IMR-90 (cell line): ENCODE measurements at regions not wholly inside any gene's neighbourhood (a gene's known extent, or its start where the extent isn't known, plus 50 kb on each side); places are given as distances from the start of the nearest gene placed in this dataset.

Experiments used
- ATAC-seq: fragments of 200-7000 bp; cut with Tn5 transposase; 2 replicates; pipeline ENCODE4 v1.9.1; 2020; ENCODE audit warnings: low read depth, mild to moderate bottlenecking, moderate library complexity
- BruUV-seq: library from RNA; stranded (reverse); fragments of 400-500 nt; replicated peaks from 2 replicates; lab custom pipeline; 2021; lab: Mats Ljungman, UMichigan
- CTCF ChIA-PET: fragments of 300-600 bp; formaldehyde crosslinking; extraction: SDS; loops from one replicate; lab custom pipeline; 2021; ENCODE audit warnings: antibody characterized with exemption; lab: Yijun Ruan, JAX
- POLR2A ChIA-PET: fragments of 300-600 bp; sonication (Branson Sonifier 250); formaldehyde crosslinking; loops from one replicate; lab custom pipeline; 2022; ENCODE audit warnings: antibody characterized with exemption; ENCODE audit not compliant: unreplicated experiment; lab: Charles Lee
- DNase-seq: peaks from one replicate; pipeline ENCODE4 v3.0.0; 2013
- H2AFZ ChIP-seq: replicated peaks from 2 replicates; pipeline ENCODE3; 2013; ENCODE audit warnings: low read length, mild to moderate bottlenecking; ENCODE audit not compliant: poor library complexity
- H2AK5ac ChIP-seq: 2 replicates; pipeline ENCODE4 v1.6.1; 2013; ENCODE audit warnings: low read depth, low read length, inconsistent platforms
- H2AK9ac ChIP-seq: replicated peaks from 2 replicates; pipeline ENCODE3; 2013; ENCODE audit warnings: mild to moderate bottlenecking, low read depth, low read length, moderate library complexity; ENCODE audit not compliant: poor library complexity
- H2BK120ac ChIP-seq: 2 replicates; pipeline ENCODE4 v1.6.1; 2013; ENCODE audit warnings: low read depth, low read length, inconsistent platforms
- H2BK15ac ChIP-seq: 3 replicates; pipeline ENCODE4 v1.6.1; 2013; ENCODE audit warnings: low read depth, low read length, inconsistent platforms
- H2BK20ac ChIP-seq: 2 replicates; pipeline ENCODE4 v1.6.1; 2013; ENCODE audit warnings: low read depth, mild to moderate bottlenecking, inconsistent platforms, low read length, moderate library complexity
- H2BK5ac ChIP-seq: 2 replicates; pipeline ENCODE4 v1.6.1; 2013; ENCODE audit warnings: mild to moderate bottlenecking, low read depth, low read length, inconsistent platforms; ENCODE audit not compliant: poor library complexity, severe bottlenecking
- H3K14ac ChIP-seq: replicated peaks from 2 replicates; pipeline ENCODE4 v1.6.1; 2013; ENCODE audit warnings: low read depth, low read length, inconsistent platforms
- H3K18ac ChIP-seq: 2 replicates; pipeline ENCODE4 v1.6.1; 2013; ENCODE audit warnings: low read depth, low read length, control low read depth
- H3K23ac ChIP-seq: 2 replicates; pipeline ENCODE4 v1.6.1; 2013; ENCODE audit warnings: low read depth, low read length, inconsistent platforms
- H3K27ac ChIP-seq: 2 replicates; pipeline ENCODE4 v1.5.1; 2013; ENCODE audit warnings: mild to moderate bottlenecking, control low read depth, low read length; ENCODE audit not compliant: insufficient read depth
- H3K27me3 ChIP-seq: 2 replicates; pipeline ENCODE4 v1.6.1; 2013; ENCODE audit warnings: low read length; ENCODE audit not compliant: control insufficient read depth, insufficient read depth
- H3K36me3 ChIP-seq: 2 replicates; pipeline ENCODE4 v1.6.1; 2013; ENCODE audit warnings: low read length, mixed read lengths; ENCODE audit not compliant: control insufficient read depth, insufficient read depth
- H3K4ac ChIP-seq: 2 replicates; pipeline ENCODE4 v1.6.1; 2013; ENCODE audit warnings: low read depth, low read length, inconsistent platforms
- H3K4me1 ChIP-seq: 2 replicates; pipeline ENCODE4 v1.6.1; 2013; ENCODE audit warnings: low read length, mixed read lengths; ENCODE audit not compliant: control insufficient read depth, insufficient read depth
- H3K4me2 ChIP-seq: 2 replicates; pipeline ENCODE4 v1.6.1; 2013; ENCODE audit warnings: low read depth, mild to moderate bottlenecking, control low read depth, low read length, moderate library complexity
- H3K4me3 ChIP-seq: 2 replicates; pipeline ENCODE4 v1.5.1; 2013; ENCODE audit warnings: low read depth, mild to moderate bottlenecking, control low read depth, low read length, moderate library complexity; ENCODE audit not compliant: insufficient read depth
- H3K56ac ChIP-seq: 2 replicates; pipeline ENCODE4 v1.6.1; 2013; ENCODE audit warnings: low read length, inconsistent platforms; ENCODE audit not compliant: insufficient read depth; ENCODE audit errors: extremely low read depth
- H3K79me1 ChIP-seq, 2 experiments: 2 replicates each; pipeline ENCODE4 v1.6.1; 2013; ENCODE audit warnings: low read length in 2 of 2, inconsistent platforms in 1 of 2, low read depth in 1 of 2
- H3K9ac ChIP-seq: 2 replicates; pipeline ENCODE4 v1.6.1; 2013; ENCODE audit warnings: low read depth, low read length, control low read depth
- H3K9me1 ChIP-seq: 2 replicates; pipeline ENCODE4 v1.6.1; 2013; ENCODE audit warnings: low read length, inconsistent platforms; ENCODE audit not compliant: insufficient read depth
- H3K9me3 ChIP-seq: 2 replicates; pipeline ENCODE4 v1.6.1; 2013; ENCODE audit warnings: low read length; ENCODE audit not compliant: control insufficient read depth, insufficient read depth
- H4K20me1 ChIP-seq: 2 replicates; pipeline ENCODE4 v1.6.1; 2013; ENCODE audit warnings: low read length, inconsistent platforms; ENCODE audit not compliant: insufficient read depth
- H4K5ac ChIP-seq: 2 replicates; pipeline ENCODE4 v1.6.1; 2013; ENCODE audit warnings: mild to moderate bottlenecking, low read depth, low read length, control low read depth
- H4K8ac ChIP-seq, 2 experiments: 2 replicates each; pipeline ENCODE4 v1.6.1; 2013; ENCODE audit warnings: low read depth in 2 of 2, low read length in 2 of 2, control low read depth in 1 of 2, inconsistent platforms in 1 of 2
- H4K91ac ChIP-seq: 2 replicates; pipeline ENCODE4 v1.6.1; 2013; ENCODE audit warnings: low read depth, low read length, inconsistent platforms; ENCODE audit not compliant: insufficient read depth
- BHLHE40 ChIP-seq: fragments of 150-350 bp; IDR thresholded peaks from 2 replicates; pipeline ENCODE4 v1.6.1; 2016; ENCODE audit warnings: mild to moderate bottlenecking, low read depth, low read length
- CEBPB ChIP-seq: IDR thresholded peaks from 2 replicates; pipeline ENCODE4 v1.6.1; 2012; ENCODE audit warnings: low read depth, low read length, improper control_type of control experiment
- CHD1 ChIP-seq: IDR thresholded peaks from 2 replicates; pipeline ENCODE4 v1.6.1; 2012; ENCODE audit warnings: low read depth, low read length, improper control_type of control experiment
- CTCF ChIP-seq: conservative IDR thresholded peaks from 2 replicates; pipeline ENCODE4 v1.5.1; 2012; ENCODE audit warnings: mild to moderate bottlenecking, low read depth, low read length, improper control_type of control experiment
- ELK1 ChIP-seq: fragments of 150-350 bp; IDR thresholded peaks from 2 replicates; pipeline ENCODE4 v1.6.1; 2016; ENCODE audit warnings: low read depth, mild to moderate bottlenecking, low read length, moderate library complexity, borderline replicate concordance
- FOS ChIP-seq: fragments of 150-350 bp; IDR thresholded peaks from 2 replicates; pipeline ENCODE4 v1.6.1; 2016; ENCODE audit warnings: low read depth, low read length
- MAFK ChIP-seq: IDR thresholded peaks from 2 replicates; pipeline ENCODE4 v1.6.1; 2012; ENCODE audit warnings: low read depth, low read length, improper control_type of control experiment
- MAZ ChIP-seq: IDR thresholded peaks from 2 replicates; pipeline ENCODE4 v1.6.1; 2012; ENCODE audit warnings: low read depth, mild to moderate bottlenecking, low read length, improper control_type of control experiment, moderate library complexity, borderline replicate concordance
- NFE2L2 ChIP-seq: fragments of 150-350 bp; IDR thresholded peaks from 2 replicates; pipeline ENCODE4 v1.6.1; 2016; ENCODE audit warnings: low read depth, mild to moderate bottlenecking, low read length
- POLR2A ChIP-seq: IDR thresholded peaks from 2 replicates; pipeline ENCODE4 v1.6.1; 2012; ENCODE audit warnings: mild to moderate bottlenecking, low read depth, low read length
- RCOR1 ChIP-seq: IDR thresholded peaks from 2 replicates; pipeline ENCODE4 v1.6.1; 2012; ENCODE audit warnings: mild to moderate bottlenecking, low read length, improper control_type of control experiment; ENCODE audit not compliant: insufficient replicate concordance
- RFX5 ChIP-seq: IDR thresholded peaks from 2 replicates; pipeline ENCODE4 v1.8.0; 2012; ENCODE audit warnings: low read depth, mild to moderate bottlenecking, low read length, moderate library complexity
- USF2 ChIP-seq: fragments of 150-350 bp; IDR thresholded peaks from 2 replicates; pipeline ENCODE4 v1.6.1; 2017; ENCODE audit warnings: mild to moderate bottlenecking, antibody characterized with exemption, low read length, low read depth
- WGBS, 2 experiments: methylation state at CpG; one replicate each; pipeline versions ENCODE4 v1.1.5 to v1.1.7; 2013; ENCODE audit warnings: missing lambda C conversion rate in 2 of 2; ENCODE audit not compliant: insufficient read length in 1 of 2; ENCODE audit errors: extremely low coverage in 2 of 2; 5-methylcytosine and 5-hydroxymethylcytosine counted together
- dilution Hi-C: fragments of 300-500 bp; cut with HindIII; formaldehyde crosslinking; loops from one replicate; pipeline ENCODE4 v1.14.3; 2018; ENCODE audit warnings: low sequenced_read_pairs; ENCODE audit not compliant: unreplicated experiment
- in situ Hi-C: fragments of 300-500 bp; cut with MboI; formaldehyde crosslinking; loops from 3 replicates; pipeline ENCODE4 v1.14.3; 2019; ENCODE audit warnings: low sequenced_read_pairs, inconsistent platforms, mixed read lengths
- intact Hi-C: fragments of 100-400 bp; cut with micrococcal nuclease; formaldehyde crosslinking; loops from 2 replicates; pipeline ENCODE4 v1.10.0; 2022

- dilution Hi-C loops: no loop called here
- Histone ChIP-seq H4K5ac (no peak overlapping the region), H3K23ac (no peak overlapping the region), H4K8ac (no peak overlapping the region), H3K36me3 (no peaks in the 10 kb centered on the region), H3K79me1 (peaks cover 0 to 2% of the 10 kb centered on the region in 2 experiments; a peak in 2 of 4 replicates), H2BK15ac (no peak overlapping the region), H3K4me3 (no peak overlapping the region), H4K91ac (no peak overlapping the region), H3K9me3 (no peaks in the 10 kb centered on the region), H3K9me1 (0 out of 2 replicates have a peak, but pooled peaks cover 3% of the 10 kb centered on the region), H2BK20ac (no peak overlapping the region), H3K27ac (no peak overlapping the region), H3K27me3 (no peaks in the 10 kb centered on the region), H2AK9ac (no peak overlapping the region), H3K18ac (no peak overlapping the region), H4K20me1 (no peaks in the 10 kb centered on the region), H3K4ac (no peak overlapping the region), H3K9ac (no peak overlapping the region), H3K14ac (no peak overlapping the region), H2BK5ac (no peak overlapping the region), H2AK5ac (no peak overlapping the region), H2BK120ac (no peak overlapping the region), H3K56ac (no peak overlapping the region), H2AFZ (no peak overlapping the region), H3K4me2 (no peak overlapping the region), H3K4me1 (no peaks in the 10 kb centered on the region)
- DNase-seq: no peak
- ChIA-PET CTCF (no interaction called here), POLR2A (no interaction called here)
- no peak for TF ChIP-seq RFX5
- no peak for TF ChIP-seq POLR2A
- no peak for TF ChIP-seq CHD1
- no peak for TF ChIP-seq MAFK
- no peak for TF ChIP-seq ELK1
- TF ChIP-seq FOS: no peak
- TF ChIP-seq CTCF: no peak
- no peak for TF ChIP-seq RCOR1
- no peak for TF ChIP-seq CEBPB
- TF ChIP-seq BHLHE40: no peak
- TF ChIP-seq MAZ: no peak
- no peak for TF ChIP-seq NFE2L2
- no peak for TF ChIP-seq USF2
- no TSS peak for BruUV-seq
- in situ Hi-C loops: no loop called here
- 40% methylated on average over 1 of the region's 1 CpG; no CpG with 5 or more reads in 1 of the 2 experiments for WGBS, 2 experiments
- intact Hi-C loops: no loop called here
- ATAC-seq: no peak
Observed at GRCh38 chr18:39795350-39795749, 2159.7 kb upstream of the PIK3C3 start.
